ENCODE measurements at regions not wholly inside any gene's neighbourhood (a gene's known extent, or its start where the extent isn't known, plus 50 kb on each side); places are given as distances from the start of the nearest gene placed in this dataset.

GRCh38 chr6:147924598-147924997 is 416.1 kb downstream of the SAMD5 start:
- H3K36me3 ChIP-seq (ENCODE audit: insufficient read depth, low read length), result no peaks in the 10 kb centered on the region

GRCh38 chr6:147925826-147926225 is 416.8 kb upstream of the SASH1 start:
- Histone ChIP-seq H3K36me3 (ENCODE audit: insufficient read depth, low read length) (no peaks in the 10 kb centered on the region), H3K4me3 (ENCODE audit: low read length) (no peak overlapping the region), H3K4me1 (ENCODE audit: control insufficient read depth, insufficient read depth, low read length) (peaks cover 4% of the 10 kb centered on the region), H3K4me2 (ENCODE audit: low read length) (no peak overlapping the region), H3K27me3 (ENCODE audit: control insufficient read depth, insufficient read depth, low read length) (no peaks in the 10 kb centered on the region), H3K9ac (ENCODE audit: low read depth, low read length) (no peak overlapping the region), H3K9me3 (replicated peaks; ENCODE audit: low read length) (no peaks in the 10 kb centered on the region)

More at GRCh38 chr6:147924598-147924997, 416.1 kb downstream of the SAMD5 start:
- Histone ChIP-seq H3K4me2 (ENCODE audit: low read length) (no peak overlapping the region), H3K4me1 (ENCODE audit: control insufficient read depth, insufficient read depth, low read length) (peaks cover 4% of the 10 kb centered on the region), H3K27me3 (ENCODE audit: control insufficient read depth, insufficient read depth, low read length) (no peaks in the 10 kb centered on the region), H3K4me3 (ENCODE audit: low read length) (no peak overlapping the region), H3K9ac (ENCODE audit: low read depth, low read length) (no peak overlapping the region), H3K9me3 (replicated peaks; ENCODE audit: low read length) (no peaks in the 10 kb centered on the region)

DNA sequence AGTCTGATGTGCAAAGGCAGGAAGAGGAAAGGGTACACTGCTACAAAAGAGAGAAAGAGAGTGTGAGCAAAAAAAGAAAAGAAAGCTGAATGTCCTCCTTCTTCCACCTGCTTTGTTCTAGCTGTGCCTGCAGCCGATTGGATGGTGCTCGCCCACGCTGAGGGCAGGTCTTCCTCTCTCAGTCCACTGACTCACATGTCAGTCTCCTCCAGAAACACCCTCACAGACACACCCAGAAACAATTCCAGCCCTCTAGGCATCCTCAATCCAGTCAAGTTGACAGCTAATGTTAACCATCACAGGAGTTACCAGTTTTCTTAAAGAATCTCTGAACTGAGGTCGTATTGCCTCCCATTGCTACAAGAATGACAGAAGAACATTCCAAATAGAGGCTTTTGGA is 411.9 kb upstream of the SASH1 start:
- H3K4me3 ChIP-seq (ENCODE audit: low read length), result no peak overlapping the region
- peaks cover 10% of the 10 kb centered on the region for H3K4me1 ChIP-seq (ENCODE audit: control insufficient read depth, insufficient read depth, low read length)
- H3K9me3 ChIP-seq (replicated peaks; ENCODE audit: low read length), result no peaks in the 10 kb centered on the region
- H3K36me3 ChIP-seq (ENCODE audit: insufficient read depth, low read length), result no peaks in the 10 kb centered on the region
- no peaks in the 10 kb centered on the region for H3K27me3 ChIP-seq (ENCODE audit: control insufficient read depth, insufficient read depth, low read length)
- H3K4me2 ChIP-seq (ENCODE audit: low read length), result no peak overlapping the region
- no peak overlapping the region for H3K9ac ChIP-seq (ENCODE audit: low read depth, low read length)

DNA sequence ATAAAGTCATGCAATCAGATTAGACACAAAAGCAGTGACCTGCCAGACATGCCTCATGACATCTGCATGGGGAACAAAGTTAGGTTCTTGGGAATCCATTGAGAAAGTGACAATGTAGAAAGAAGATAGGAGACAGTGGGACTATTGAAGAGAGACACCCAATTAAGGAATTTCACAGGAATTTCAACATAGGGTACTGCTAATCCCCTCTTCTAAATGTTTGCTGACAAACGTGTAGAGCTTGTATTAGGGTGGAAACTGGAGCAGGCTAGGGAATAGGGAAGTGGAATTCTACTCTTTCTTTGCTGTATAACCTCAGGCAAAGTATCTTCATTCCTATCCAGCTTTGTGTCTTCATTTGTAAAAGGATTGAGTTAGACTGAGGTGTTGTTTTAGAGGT is 409.4 kb upstream of the SASH1 start:
- H3K9ac ChIP-seq (ENCODE audit: low read depth, low read length), result no peak overlapping the region
- H3K36me3 ChIP-seq (ENCODE audit: insufficient read depth, low read length), result no peaks in the 10 kb centered on the region
- no peak overlapping the region for H3K4me2 ChIP-seq (ENCODE audit: low read length)
- H3K4me3 ChIP-seq (ENCODE audit: low read length), result no peak overlapping the region
- no peaks in the 10 kb centered on the region for H3K27me3 ChIP-seq (ENCODE audit: control insufficient read depth, insufficient read depth, low read length)
- H3K4me1 ChIP-seq (ENCODE audit: control insufficient read depth, insufficient read depth, low read length), result peaks cover 10% of the 10 kb centered on the region
- H3K9me3 ChIP-seq (replicated peaks; ENCODE audit: low read length), result no peaks in the 10 kb centered on the region

- no peak overlapping the region for H3K9ac ChIP-seq (ENCODE audit: low read depth, low read length)
- H3K9me3 ChIP-seq (replicated peaks; ENCODE audit: low read length), result no peaks in the 10 kb centered on the region
- peaks cover 10% of the 10 kb centered on the region for H3K4me1 ChIP-seq (ENCODE audit: control insufficient read depth, insufficient read depth, low read length)
Observed at GRCh38 chr6:147935656-147936055, 407.0 kb upstream of the SASH1 start.

GRCh38 chr6:147936703-147937470 is 405.8 kb upstream of the SASH1 start:
- Histone ChIP-seq H3K27me3 (ENCODE audit: control insufficient read depth, insufficient read depth, low read length) (no peaks in the 10 kb centered on the region), H3K4me2 (ENCODE audit: low read length) (no peak overlapping the region), H3K36me3 (ENCODE audit: insufficient read depth, low read length) (no peaks in the 10 kb centered on the region), H3K4me1 (ENCODE audit: control insufficient read depth, insufficient read depth, low read length) (peaks cover 17% of the 10 kb centered on the region), H3K4me3 (ENCODE audit: low read length) (no peak overlapping the region), H3K9ac (ENCODE audit: low read depth, low read length) (no peak overlapping the region), H3K9me3 (replicated peaks; ENCODE audit: low read length) (no peaks in the 10 kb centered on the region)

More at GRCh38 chr6:147935656-147936055, 407.0 kb upstream of the SASH1 start:
- H3K27me3 ChIP-seq (ENCODE audit: control insufficient read depth, insufficient read depth, low read length), result no peaks in the 10 kb centered on the region
- no peaks in the 10 kb centered on the region for H3K36me3 ChIP-seq (ENCODE audit: insufficient read depth, low read length)
- no peak overlapping the region for H3K4me2 ChIP-seq (ENCODE audit: low read length)
- no peak overlapping the region for H3K4me3 ChIP-seq (ENCODE audit: low read length)

- Histone ChIP-seq H3K4me2 (ENCODE audit: low read length) (no peak overlapping the region), H3K4me3 (ENCODE audit: low read length) (no peak overlapping the region), H3K4me1 (ENCODE audit: control insufficient read depth, insufficient read depth, low read length) (peaks cover 7% of the 10 kb centered on the region), H3K27me3 (ENCODE audit: control insufficient read depth, insufficient read depth, low read length) (no peaks in the 10 kb centered on the region), H3K36me3 (ENCODE audit: insufficient read depth, low read length) (no peaks in the 10 kb centered on the region), H3K9me3 (replicated peaks; ENCODE audit: low read length) (no peaks in the 10 kb centered on the region), H3K9ac (ENCODE audit: low read depth, low read length) (no peak overlapping the region)
Observed at GRCh38 chr6:147941143-147941542, 401.5 kb upstream of the SASH1 start.

DNA sequence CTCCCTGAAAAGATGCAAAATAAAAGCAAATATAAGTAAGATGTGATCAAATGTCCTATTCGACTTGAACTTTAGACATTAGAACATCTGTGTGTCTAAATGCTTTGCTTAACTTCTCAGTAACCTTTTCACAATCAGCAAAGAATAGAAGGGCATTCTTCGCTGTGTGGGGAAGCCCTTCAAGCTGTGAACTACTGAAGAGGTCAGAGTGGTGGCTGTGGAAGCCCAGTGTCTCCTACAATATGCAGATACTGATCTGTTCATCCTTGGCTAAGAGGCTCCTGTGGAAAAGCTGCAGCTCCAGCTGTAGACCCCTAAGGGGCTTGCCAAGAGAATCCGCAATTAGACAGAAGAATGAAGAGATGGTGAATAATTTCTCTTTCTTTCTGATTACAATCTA is 400.3 kb upstream of the SASH1 start:
- H3K4me2 ChIP-seq (ENCODE audit: low read length), result no peak overlapping the region
- H3K36me3 ChIP-seq (ENCODE audit: insufficient read depth, low read length), result no peaks in the 10 kb centered on the region
- peaks cover 11% of the 10 kb centered on the region for H3K4me1 ChIP-seq (ENCODE audit: control insufficient read depth, insufficient read depth, low read length)
- H3K4me3 ChIP-seq (ENCODE audit: low read length), result no peak overlapping the region
- H3K9me3 ChIP-seq (replicated peaks; ENCODE audit: low read length), result no peaks in the 10 kb centered on the region
- H3K27me3 ChIP-seq (ENCODE audit: control insufficient read depth, insufficient read depth, low read length), result no peaks in the 10 kb centered on the region
- no peak overlapping the region for H3K9ac ChIP-seq (ENCODE audit: low read depth, low read length)

DNA sequence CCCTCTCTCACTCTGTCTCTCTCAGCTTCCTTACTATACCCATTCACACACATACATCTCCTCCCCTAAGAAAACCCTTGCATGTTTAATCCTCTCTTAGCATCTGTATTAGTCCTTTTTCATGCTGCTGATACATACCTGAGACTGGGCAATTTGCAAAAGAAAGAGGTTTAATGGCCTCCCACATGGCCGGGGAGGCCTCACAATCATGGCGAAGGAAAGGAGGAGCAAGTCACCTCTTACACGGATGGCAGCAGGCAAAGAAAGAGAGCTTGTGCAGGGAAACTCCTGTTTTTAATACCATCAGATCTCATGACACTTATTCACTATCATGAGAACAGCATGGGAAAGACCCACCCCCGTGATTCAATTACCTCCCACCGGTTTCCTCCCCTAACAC is 398.5 kb upstream of the SASH1 start:
- no peaks in the 10 kb centered on the region for H3K27me3 ChIP-seq (ENCODE audit: control insufficient read depth, insufficient read depth, low read length)
- peaks cover 15% of the 10 kb centered on the region for H3K4me1 ChIP-seq (ENCODE audit: control insufficient read depth, insufficient read depth, low read length)
- no peaks in the 10 kb centered on the region for H3K36me3 ChIP-seq (ENCODE audit: insufficient read depth, low read length)
- no peak overlapping the region for H3K4me2 ChIP-seq (ENCODE audit: low read length)
- no peak overlapping the region for H3K4me3 ChIP-seq (ENCODE audit: low read length)
- H3K9me3 ChIP-seq (replicated peaks; ENCODE audit: low read length), result no peaks in the 10 kb centered on the region
- H3K9ac ChIP-seq (ENCODE audit: low read depth, low read length), result no peak overlapping the region

- Histone ChIP-seq H3K27me3 (ENCODE audit: control insufficient read depth, insufficient read depth, low read length) (no peaks in the 10 kb centered on the region), H3K9me3 (replicated peaks; ENCODE audit: low read length) (no peaks in the 10 kb centered on the region), H3K4me2 (ENCODE audit: low read length) (no peak overlapping the region), H3K36me3 (ENCODE audit: insufficient read depth, low read length) (no peaks in the 10 kb centered on the region), H3K9ac (ENCODE audit: low read depth, low read length) (no peak overlapping the region), H3K4me3 (ENCODE audit: low read length) (no peak overlapping the region), H3K4me1 (ENCODE audit: control insufficient read depth, insufficient read depth, low read length) (peaks cover 30% of the 10 kb centered on the region)
Observed at GRCh38 chr6:147947521-147947920, 395.1 kb upstream of the SASH1 start.

GRCh38 chr6:147949981-147950622 is 392.5 kb upstream of the SASH1 start:
- H3K4me3 ChIP-seq (ENCODE audit: low read length), result peak overlapping the region; percentile 51
- H3K9me3 ChIP-seq (replicated peaks; ENCODE audit: low read length), result no peaks in the 10 kb centered on the region
- H3K4me1 ChIP-seq (ENCODE audit: control insufficient read depth, insufficient read depth, low read length), result peaks cover 30% of the 10 kb centered on the region
- H3K9ac ChIP-seq (ENCODE audit: low read depth, low read length), result peak overlapping the region; percentile 62
- H3K27me3 ChIP-seq (ENCODE audit: control insufficient read depth, insufficient read depth, low read length), result no peaks in the 10 kb centered on the region
- H3K4me2 ChIP-seq (ENCODE audit: low read length), result peak overlapping the region; percentile 78
- H3K36me3 ChIP-seq (ENCODE audit: insufficient read depth, low read length), result no peaks in the 10 kb centered on the region

- Histone ChIP-seq H3K4me1 (ENCODE audit: control insufficient read depth, insufficient read depth, low read length) (peaks cover 30% of the 10 kb centered on the region), H3K9me3 (replicated peaks; ENCODE audit: low read length) (no peaks in the 10 kb centered on the region), H3K27me3 (ENCODE audit: control insufficient read depth, insufficient read depth, low read length) (no peaks in the 10 kb centered on the region), H3K4me2 (ENCODE audit: low read length) (peak overlapping the region; percentile 78), H3K4me3 (ENCODE audit: low read length) (peak overlapping the region; percentile 51), H3K9ac (ENCODE audit: low read depth, low read length) (peak overlapping the region; percentile 62), H3K36me3 (ENCODE audit: insufficient read depth, low read length) (no peaks in the 10 kb centered on the region)
Observed at GRCh38 chr6:147950623-147950987, 392.0 kb upstream of the SASH1 start.
